ENCODE measurements at regions not wholly inside any gene's neighbourhood (a gene's known extent, or its start where the extent isn't known, plus 50 kb on each side); places are given as distances from the start of the nearest gene placed in this dataset.
"Not testable (repeated sequence)": the region's sequence is repeated elsewhere in the genome, so short reads cannot be mapped to it uniquely, and the experiment has no call there.

DNA sequence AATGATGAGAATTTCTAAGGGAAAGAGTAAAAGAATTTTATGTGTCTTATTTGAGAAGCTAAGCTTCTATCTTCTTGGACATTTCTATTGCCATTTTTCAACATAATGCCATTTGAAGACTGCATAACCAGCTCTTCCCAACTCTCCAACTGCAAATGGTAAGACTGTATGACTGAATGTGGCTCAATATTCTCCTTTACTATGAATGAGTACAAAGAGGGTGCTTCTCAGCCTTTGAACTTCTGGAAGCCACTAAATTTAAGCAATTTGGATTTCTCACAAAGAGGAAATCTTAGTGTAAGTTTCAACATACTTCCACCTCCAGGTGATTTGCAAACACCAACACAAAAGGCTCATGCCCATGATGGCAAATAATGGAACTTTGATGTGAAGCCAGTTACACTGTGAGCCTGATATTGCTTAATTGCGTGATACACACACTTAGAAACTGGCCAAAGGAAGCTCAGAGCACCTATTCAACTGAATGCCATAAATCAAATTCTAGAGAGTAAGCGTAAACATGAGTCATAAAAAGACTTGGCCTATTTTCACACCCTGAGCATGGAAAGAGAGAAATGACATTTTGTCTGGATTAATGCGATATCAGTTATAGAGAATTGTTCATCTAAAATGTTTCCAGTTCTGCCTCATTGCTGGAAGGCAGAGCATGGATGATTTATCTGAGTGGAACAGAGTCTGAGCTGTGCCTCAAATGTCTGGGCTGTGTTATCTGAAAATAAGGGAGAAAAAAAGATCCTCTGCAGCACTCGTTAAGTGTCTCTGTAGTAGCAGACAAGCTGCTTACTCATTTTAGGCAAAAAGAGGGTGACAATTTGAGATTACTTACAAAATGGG, 145.3 kb downstream of the PLK2 start:
- TF ChIP-seq, protein P1, sequence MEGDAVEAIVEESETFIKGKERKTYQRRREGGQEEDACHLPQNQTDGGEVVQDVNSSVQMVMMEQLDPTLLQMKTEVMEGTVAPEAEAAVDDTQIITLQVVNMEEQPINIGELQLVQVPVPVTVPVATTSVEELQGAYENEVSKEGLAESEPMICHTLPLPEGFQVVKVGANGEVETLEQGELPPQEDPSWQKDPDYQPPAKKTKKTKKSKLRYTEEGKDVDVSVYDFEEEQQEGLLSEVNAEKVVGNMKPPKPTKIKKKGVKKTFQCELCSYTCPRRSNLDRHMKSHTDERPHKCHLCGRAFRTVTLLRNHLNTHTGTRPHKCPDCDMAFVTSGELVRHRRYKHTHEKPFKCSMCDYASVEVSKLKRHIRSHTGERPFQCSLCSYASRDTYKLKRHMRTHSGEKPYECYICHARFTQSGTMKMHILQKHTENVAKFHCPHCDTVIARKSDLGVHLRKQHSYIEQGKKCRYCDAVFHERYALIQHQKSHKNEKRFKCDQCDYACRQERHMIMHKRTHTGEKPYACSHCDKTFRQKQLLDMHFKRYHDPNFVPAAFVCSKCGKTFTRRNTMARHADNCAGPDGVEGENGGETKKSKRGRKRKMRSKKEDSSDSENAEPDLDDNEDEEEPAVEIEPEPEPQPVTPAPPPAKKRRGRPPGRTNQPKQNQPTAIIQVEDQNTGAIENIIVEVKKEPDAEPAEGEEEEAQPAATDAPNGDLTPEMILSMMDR (IDR thresholded peaks at IDR 0.05) = no peak
- Histone ChIP-seq H3K9me3 (no peaks in the 10 kb centered on the region), H3K4me1 (no peaks in the 10 kb centered on the region), H3K27me3 (no peaks in the 10 kb centered on the region), H3K36me3 (no peaks in the 10 kb centered on the region), H3K27ac (no peak overlapping the region), H3K4me3 (no peak overlapping the region)
- no peak for DNase-seq (ENCODE audit: low spot score)

DNA sequence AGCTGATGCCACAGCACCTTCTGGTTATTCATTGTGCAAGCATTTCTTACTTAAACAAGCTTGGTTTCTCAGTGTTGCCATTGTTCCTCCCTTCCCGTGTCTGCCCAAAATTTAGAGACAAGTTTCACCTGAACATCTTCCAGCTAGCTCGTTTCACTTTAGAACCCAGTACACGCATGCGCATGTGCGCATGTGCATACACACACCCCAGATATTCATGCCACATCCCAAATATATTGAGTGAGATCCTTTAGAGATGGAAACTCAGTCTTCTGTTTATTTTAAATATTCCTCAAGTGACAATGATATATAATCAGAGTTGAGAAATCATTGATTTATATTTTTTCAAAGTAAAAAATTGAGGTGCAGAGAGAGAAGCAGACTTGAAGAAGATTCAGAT, 147.6 kb downstream of the PLK2 start:
- no peaks in the 10 kb centered on the region for H3K4me1 ChIP-seq
- TF ChIP-seq, protein P1 (IDR thresholded peaks at IDR 0.05) = no peak
- no peak for DNase-seq (ENCODE audit: low spot score)
- no peaks in the 10 kb centered on the region for H3K9me3 ChIP-seq
- no peak overlapping the region for H3K4me3 ChIP-seq
- no peaks in the 10 kb centered on the region for H3K27me3 ChIP-seq
- no peak overlapping the region for H3K27ac ChIP-seq
- H3K36me3 ChIP-seq = no peaks in the 10 kb centered on the region

DNA sequence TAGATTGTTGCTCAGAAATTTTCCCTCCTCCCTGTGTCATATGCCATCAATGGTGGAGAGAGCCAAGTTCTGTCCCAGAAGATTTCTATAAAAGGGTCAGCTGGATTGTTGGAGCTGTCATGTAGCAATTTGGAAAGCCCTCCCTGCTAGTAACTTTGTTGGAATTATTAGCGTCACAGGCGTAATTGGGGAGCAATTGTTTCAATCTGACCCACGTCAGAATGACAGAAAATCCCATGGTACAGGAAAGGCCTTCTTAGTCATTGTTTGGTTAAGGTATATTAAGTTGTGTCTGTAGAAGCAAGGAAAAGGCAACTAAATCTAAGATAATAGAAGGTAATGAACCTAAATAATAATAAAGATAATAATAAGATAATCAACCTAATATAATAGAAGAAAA, 148.4 kb downstream of the PLK2 start:
- no peak for DNase-seq (ENCODE audit: low spot score)
- Histone ChIP-seq H3K36me3 (no peaks in the 10 kb centered on the region), H3K27ac (no peak overlapping the region), H3K27me3 (no peaks in the 10 kb centered on the region), H3K9me3 (no peaks in the 10 kb centered on the region), H3K4me1 (no peaks in the 10 kb centered on the region), H3K4me3 (no peak overlapping the region)
- TF ChIP-seq, protein P1 (IDR thresholded peaks at IDR 0.05) = no peak

DNA sequence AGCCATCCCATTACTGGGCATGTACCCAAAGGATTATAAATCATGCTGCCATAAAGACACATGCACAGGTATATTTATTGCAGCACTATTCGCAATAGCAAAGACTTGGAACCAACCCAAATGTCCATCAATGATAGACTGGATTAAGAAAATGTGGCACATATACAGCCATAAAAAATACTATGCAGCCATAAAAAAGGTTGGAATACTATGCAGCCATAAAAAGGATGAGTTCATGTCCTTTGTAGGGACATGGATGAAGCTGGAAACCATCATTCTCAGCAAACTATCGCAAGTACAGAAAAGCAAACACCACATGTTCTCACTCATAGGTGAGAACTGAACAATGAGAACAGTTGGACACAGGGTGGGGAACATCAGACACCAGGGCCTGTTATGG, 151.5 kb downstream of the PLK2 start:
- H3K27ac ChIP-seq; H3K4me3 ChIP-seq; H3K9me3 ChIP-seq; H3K36me3 ChIP-seq; DNase-seq (ENCODE audit: low spot score); H3K27me3 ChIP-seq; H3K4me1 ChIP-seq: not testable (repeated sequence)

DNA sequence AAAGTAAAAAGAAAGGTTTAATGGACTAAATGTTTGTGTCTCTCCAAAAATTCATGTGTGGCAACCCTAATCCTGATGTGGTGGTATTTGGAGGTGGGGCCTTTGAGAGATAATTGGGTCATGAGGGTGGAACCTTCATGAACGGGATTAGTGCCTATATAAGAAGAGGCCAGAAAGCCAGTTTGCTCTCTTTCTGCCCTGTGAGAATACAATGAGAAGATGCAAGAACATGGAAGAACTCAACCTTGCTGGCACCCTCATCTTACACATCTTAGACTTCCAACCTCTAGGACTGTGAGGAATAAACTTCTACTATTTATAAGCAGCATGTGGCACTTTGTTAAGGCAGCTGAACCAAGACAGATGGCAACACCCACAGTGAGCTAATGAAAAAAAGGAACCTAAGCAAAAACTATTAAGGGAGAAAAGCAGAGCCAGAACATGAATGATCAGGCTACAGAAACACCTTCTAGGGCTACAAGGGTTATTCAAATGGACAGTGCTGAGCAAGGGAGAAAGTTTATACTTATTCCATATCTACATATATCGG, 159.5 kb downstream of the PLK2 start:
- TF ChIP-seq, protein P1 (IDR thresholded peaks at IDR 0.05) = no peak
- Histone ChIP-seq H3K27me3 (no peaks in the 10 kb centered on the region), H3K4me1 (no peaks in the 10 kb centered on the region), H3K9me3 (no peaks in the 10 kb centered on the region), H3K27ac (no peak overlapping the region), H3K36me3 (no peaks in the 10 kb centered on the region), H3K4me3 (no peak overlapping the region)
- no peak for DNase-seq (ENCODE audit: low spot score)

DNA sequence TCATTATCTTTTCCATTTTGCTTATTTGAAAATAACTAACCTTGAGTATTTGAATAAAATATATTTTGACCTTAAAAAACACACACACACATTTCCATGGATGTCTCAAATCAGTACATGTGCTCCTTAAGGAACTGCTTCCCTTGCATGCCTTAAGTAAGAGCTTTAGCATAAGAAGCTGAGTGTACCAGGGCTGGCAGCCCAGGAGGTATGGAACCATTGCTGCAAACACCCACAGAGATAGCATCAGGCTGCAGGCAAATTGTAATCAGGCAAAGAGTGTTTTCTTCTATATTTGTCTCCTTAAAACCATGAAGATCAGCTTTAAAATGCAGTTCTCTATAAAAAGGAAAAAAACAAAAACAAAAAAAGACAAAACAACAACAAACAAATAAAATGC, 160.6 kb downstream of the PLK2 start:
- no peak overlapping the region for H3K4me3 ChIP-seq
- no peaks in the 10 kb centered on the region for H3K36me3 ChIP-seq
- TF ChIP-seq, protein P1 (IDR thresholded peaks at IDR 0.05) = no peak
- no peak for DNase-seq (ENCODE audit: low spot score)
- no peaks in the 10 kb centered on the region for H3K27me3 ChIP-seq
- no peaks in the 10 kb centered on the region for H3K9me3 ChIP-seq
- H3K27ac ChIP-seq = no peak overlapping the region
- H3K4me1 ChIP-seq = no peaks in the 10 kb centered on the region
